ENCODE measurements at regions not wholly inside any gene's neighbourhood (a gene's known extent, or its start where the extent isn't known, plus 50 kb on each side); places are given as distances from the start of the nearest gene placed in this dataset.

GRCh38 chrX:9148615-9149399 is 114.9 kb upstream of the FAM9B start:
- DNase-seq, result no peak

- DNase-seq, result no peak
These were observed 115.7 kb upstream of the FAM9B start for GRCh38 chrX:9149501-9150245.

GRCh38 chrX:9151772-9152307 is 117.9 kb upstream of the FAM9B start:
- no peak for DNase-seq

GRCh38 chrX:9153300-9153699 is 119.4 kb upstream of the FAM9B start:
- DNase-seq, result no peak

GRCh38 chrX:9158611-9159010 is 124.7 kb upstream of the FAM9B start:
- no peak for DNase-seq

- no peak for DNase-seq
These were observed 126.9 kb upstream of the FAM9B start for GRCh38 chrX:9160698-9161329.

- DNase-seq, result no peak
These were observed 128.8 kb upstream of the FAM9B start for GRCh38 chrX:9162698-9163097.

- no peak for DNase-seq
These were observed 129.3 kb upstream of the FAM9B start for GRCh38 chrX:9163214-9163709.

DNA sequence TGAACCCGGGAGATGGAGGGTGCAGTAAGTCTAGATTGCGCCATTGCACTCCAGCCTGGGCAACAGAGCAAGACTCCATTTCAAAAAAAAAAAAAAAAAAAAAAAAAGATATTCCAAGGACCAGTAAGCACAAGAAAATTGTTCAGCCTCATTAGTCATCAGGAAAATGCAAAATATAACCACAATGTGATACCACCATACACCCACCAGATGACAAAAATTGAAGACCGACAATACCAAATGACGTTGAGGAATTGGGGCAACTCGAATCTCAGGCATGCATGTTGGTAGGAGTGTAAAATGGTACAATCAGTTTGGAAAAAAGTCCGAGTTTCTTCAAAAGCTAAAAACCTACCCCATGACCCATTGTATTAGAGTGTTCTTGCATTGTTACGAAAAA is 130.2 kb upstream of the FAM9B start:
- DNase-seq, result no peak

DNA sequence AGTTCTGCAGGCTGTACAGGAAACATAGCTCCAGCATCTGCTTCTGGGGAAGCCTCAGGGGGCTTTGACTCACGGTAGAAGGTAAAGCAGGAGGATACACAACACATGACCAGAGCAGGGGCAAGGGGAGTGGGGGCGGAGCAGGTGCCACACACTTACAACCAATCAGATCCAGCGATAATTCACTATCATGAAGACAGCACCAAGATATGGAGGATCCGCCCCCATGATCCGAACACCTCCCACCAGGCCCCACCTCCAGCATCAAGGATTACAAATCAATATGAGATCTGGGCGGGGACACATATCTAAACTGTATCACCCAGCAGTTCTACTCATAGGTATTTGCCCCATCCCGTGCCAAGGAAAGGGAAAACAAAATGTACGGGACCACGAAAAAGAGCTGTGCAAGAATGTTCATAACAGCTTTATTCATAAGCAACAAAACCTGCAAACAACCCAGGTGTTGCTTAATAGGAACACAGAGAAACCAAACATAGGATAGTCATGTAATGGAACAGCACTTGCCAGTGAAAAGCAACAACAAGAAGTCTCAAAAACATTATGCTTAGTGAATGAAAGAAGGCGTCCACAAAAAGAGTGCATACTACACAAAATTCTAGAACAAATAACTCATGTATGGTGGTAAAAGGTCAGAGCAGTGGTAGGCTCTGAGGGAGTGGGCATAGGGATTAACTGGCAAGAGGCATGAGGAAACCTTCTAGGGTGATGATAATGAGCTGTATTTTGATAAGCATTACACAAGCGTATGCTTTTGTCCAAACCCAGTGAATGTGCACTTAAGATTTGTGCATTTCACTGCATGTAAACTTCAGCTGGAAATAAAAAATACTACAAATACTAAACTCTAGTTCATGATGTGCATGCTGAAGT is 130.9 kb upstream of the FAM9B start:
- no peak for DNase-seq

DNA sequence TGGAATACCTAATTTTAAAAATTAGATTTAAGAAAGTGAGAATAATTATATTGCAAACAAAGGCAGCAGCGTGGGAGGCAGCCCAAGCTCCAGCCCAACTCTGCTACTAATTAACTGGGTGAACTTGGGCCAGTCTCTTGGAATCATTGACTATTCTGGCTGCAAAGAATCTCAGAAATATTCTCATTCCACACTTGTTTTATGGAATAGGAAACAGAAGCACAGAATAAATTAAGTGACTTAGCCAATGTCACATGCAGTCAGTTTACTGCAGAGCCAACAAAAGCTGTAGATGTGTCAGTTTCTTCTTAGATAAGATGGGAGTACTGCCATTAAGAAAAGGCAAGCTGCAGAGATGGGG is 132.6 kb upstream of the FAM9B start:
- DNase-seq, result no peak

GRCh38 chrX:9171841-9172463 is 138.0 kb upstream of the FAM9B start:
- no peak for DNase-seq

GRCh38 chrX:9172464-9172850 is 138.5 kb upstream of the FAM9B start:
- no peak for DNase-seq

GRCh38 chrX:9180623-9181022 is 146.7 kb upstream of the FAM9B start:
- DNase-seq, result no peak

- no peak for DNase-seq
These were observed 148.1 kb upstream of the FAM9B start for GRCh38 chrX:9182041-9182440.

DNA sequence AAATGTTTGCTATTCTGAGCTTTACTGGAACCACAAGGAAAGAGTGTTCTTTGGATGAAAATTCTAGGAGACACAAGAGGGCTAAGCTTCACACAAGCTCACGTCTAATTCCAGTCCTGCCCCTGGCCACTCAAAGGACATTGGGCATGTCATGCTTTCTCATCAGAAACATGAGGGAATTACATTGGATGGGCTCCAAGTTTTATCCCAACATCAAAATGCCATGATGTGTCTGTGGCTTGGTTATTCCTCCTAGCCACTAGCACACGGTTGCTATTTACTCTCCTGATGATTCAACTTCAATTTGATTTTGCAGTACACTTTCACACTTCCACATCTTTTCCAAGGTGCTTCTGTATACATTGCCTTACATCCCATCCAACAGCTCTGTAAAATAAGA is 149.6 kb upstream of the FAM9B start:
- DNase-seq, result no peak

DNA sequence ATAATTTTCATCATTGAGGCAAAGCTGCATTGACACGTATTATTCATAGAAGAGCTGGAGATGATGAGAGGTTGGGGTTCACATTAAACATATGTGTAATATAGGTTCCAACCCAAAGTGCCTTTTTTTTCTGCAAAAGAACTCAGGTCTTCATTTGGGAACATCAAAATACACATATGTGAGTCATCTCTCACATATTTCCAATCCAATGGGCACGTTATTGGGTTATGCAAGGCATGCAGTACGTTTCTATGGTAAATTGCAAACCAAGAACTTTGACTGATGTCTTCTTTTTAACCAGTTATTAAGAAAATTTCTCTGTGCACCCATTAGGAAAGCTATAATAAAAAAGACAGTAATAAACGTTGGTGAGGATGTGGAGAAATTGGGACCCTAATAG is 150.3 kb upstream of the FAM9B start:
- no peak for DNase-seq

DNA sequence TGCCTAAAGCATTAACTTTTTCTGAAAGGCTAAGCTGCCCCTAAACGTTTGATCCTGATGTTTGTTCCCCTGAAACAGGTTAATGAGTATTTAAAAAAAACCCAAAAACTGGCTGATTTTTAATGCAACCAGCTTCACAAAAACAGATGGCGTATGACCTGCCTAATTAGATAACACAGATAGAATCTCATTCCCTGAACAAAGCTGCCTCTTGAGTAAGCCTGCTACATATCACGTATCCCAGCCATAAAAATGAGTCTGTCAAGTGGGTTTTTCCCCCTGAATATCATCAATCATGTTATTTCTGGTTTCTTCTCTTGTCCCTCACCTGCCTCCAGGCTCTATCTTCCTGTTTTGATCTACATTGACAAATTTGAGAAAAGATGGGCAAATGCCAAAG is 154.2 kb upstream of the FAM9B start:
- no peak for DNase-seq

- no peak for DNase-seq
These were observed 155.4 kb upstream of the FAM9B start for GRCh38 chrX:9189286-9189685.

- DNase-seq, result no peak
These were observed 157.5 kb upstream of the FAM9B start for GRCh38 chrX:9191392-9191791.

- no peak for DNase-seq
These were observed 161.4 kb upstream of the FAM9B start for GRCh38 chrX:9195199-9195880.
